IMR-90 (cell line): ENCODE measurements at regions not wholly inside any gene's neighbourhood (a gene's known extent, or its start where the extent isn't known, plus 50 kb on each side); places are given as distances from the start of the nearest gene placed in this dataset.

ENCODE experiments used
- ATAC-seq: fragments of 200-7000 bp; cut with Tn5 transposase; 2 replicates; pipeline ENCODE4 v1.9.1; 2020; ENCODE audit warnings: low read depth, mild to moderate bottlenecking, moderate library complexity
- BruUV-seq: library from RNA; stranded (reverse); fragments of 400-500 nt; replicated peaks from 2 replicates; lab custom pipeline; 2021; lab: Mats Ljungman, UMichigan
- CTCF ChIA-PET: fragments of 300-600 bp; formaldehyde crosslinking; extraction: SDS; loops from one replicate; lab custom pipeline; 2021; ENCODE audit warnings: antibody characterized with exemption; lab: Yijun Ruan, JAX
- POLR2A ChIA-PET: fragments of 300-600 bp; sonication (Branson Sonifier 250); formaldehyde crosslinking; loops from one replicate; lab custom pipeline; 2022; ENCODE audit warnings: antibody characterized with exemption; ENCODE audit not compliant: unreplicated experiment; lab: Charles Lee
- DNase-seq: peaks from one replicate; pipeline ENCODE4 v3.0.0; 2013
- H2AFZ ChIP-seq: replicated peaks from 2 replicates; pipeline ENCODE3; 2013; ENCODE audit warnings: low read length, mild to moderate bottlenecking; ENCODE audit not compliant: poor library complexity
- H2AK5ac ChIP-seq: 2 replicates; pipeline ENCODE4 v1.6.1; 2013; ENCODE audit warnings: low read depth, low read length, inconsistent platforms
- H2AK9ac ChIP-seq: replicated peaks from 2 replicates; pipeline ENCODE3; 2013; ENCODE audit warnings: mild to moderate bottlenecking, low read depth, low read length, moderate library complexity; ENCODE audit not compliant: poor library complexity
- H2BK120ac ChIP-seq: 2 replicates; pipeline ENCODE4 v1.6.1; 2013; ENCODE audit warnings: low read depth, low read length, inconsistent platforms
- H2BK15ac ChIP-seq: 3 replicates; pipeline ENCODE4 v1.6.1; 2013; ENCODE audit warnings: low read depth, low read length, inconsistent platforms
- H2BK20ac ChIP-seq: 2 replicates; pipeline ENCODE4 v1.6.1; 2013; ENCODE audit warnings: low read depth, mild to moderate bottlenecking, inconsistent platforms, low read length, moderate library complexity
- H2BK5ac ChIP-seq: 2 replicates; pipeline ENCODE4 v1.6.1; 2013; ENCODE audit warnings: mild to moderate bottlenecking, low read depth, low read length, inconsistent platforms; ENCODE audit not compliant: poor library complexity, severe bottlenecking
- H3K14ac ChIP-seq: replicated peaks from 2 replicates; pipeline ENCODE4 v1.6.1; 2013; ENCODE audit warnings: low read depth, low read length, inconsistent platforms
- H3K18ac ChIP-seq: 2 replicates; pipeline ENCODE4 v1.6.1; 2013; ENCODE audit warnings: low read depth, low read length, control low read depth
- H3K23ac ChIP-seq: 2 replicates; pipeline ENCODE4 v1.6.1; 2013; ENCODE audit warnings: low read depth, low read length, inconsistent platforms
- H3K27ac ChIP-seq: 2 replicates; pipeline ENCODE4 v1.5.1; 2013; ENCODE audit warnings: mild to moderate bottlenecking, control low read depth, low read length; ENCODE audit not compliant: insufficient read depth
- H3K27me3 ChIP-seq: 2 replicates; pipeline ENCODE4 v1.6.1; 2013; ENCODE audit warnings: low read length; ENCODE audit not compliant: control insufficient read depth, insufficient read depth
- H3K36me3 ChIP-seq: 2 replicates; pipeline ENCODE4 v1.6.1; 2013; ENCODE audit warnings: low read length, mixed read lengths; ENCODE audit not compliant: control insufficient read depth, insufficient read depth
- H3K4ac ChIP-seq: 2 replicates; pipeline ENCODE4 v1.6.1; 2013; ENCODE audit warnings: low read depth, low read length, inconsistent platforms
- H3K4me1 ChIP-seq: 2 replicates; pipeline ENCODE4 v1.6.1; 2013; ENCODE audit warnings: low read length, mixed read lengths; ENCODE audit not compliant: control insufficient read depth, insufficient read depth
- H3K4me2 ChIP-seq: 2 replicates; pipeline ENCODE4 v1.6.1; 2013; ENCODE audit warnings: low read depth, mild to moderate bottlenecking, control low read depth, low read length, moderate library complexity
- H3K4me3 ChIP-seq: 2 replicates; pipeline ENCODE4 v1.5.1; 2013; ENCODE audit warnings: low read depth, mild to moderate bottlenecking, control low read depth, low read length, moderate library complexity; ENCODE audit not compliant: insufficient read depth
- H3K56ac ChIP-seq: 2 replicates; pipeline ENCODE4 v1.6.1; 2013; ENCODE audit warnings: low read length, inconsistent platforms; ENCODE audit not compliant: insufficient read depth; ENCODE audit errors: extremely low read depth
- H3K79me1 ChIP-seq, 2 experiments: 2 replicates each; pipeline ENCODE4 v1.6.1; 2013; ENCODE audit warnings: low read length in 2 of 2, inconsistent platforms in 1 of 2, low read depth in 1 of 2
- H3K9ac ChIP-seq: 2 replicates; pipeline ENCODE4 v1.6.1; 2013; ENCODE audit warnings: low read depth, low read length, control low read depth
- H3K9me1 ChIP-seq: 2 replicates; pipeline ENCODE4 v1.6.1; 2013; ENCODE audit warnings: low read length, inconsistent platforms; ENCODE audit not compliant: insufficient read depth
- H3K9me3 ChIP-seq: 2 replicates; pipeline ENCODE4 v1.6.1; 2013; ENCODE audit warnings: low read length; ENCODE audit not compliant: control insufficient read depth, insufficient read depth
- H4K20me1 ChIP-seq: 2 replicates; pipeline ENCODE4 v1.6.1; 2013; ENCODE audit warnings: low read length, inconsistent platforms; ENCODE audit not compliant: insufficient read depth
- H4K5ac ChIP-seq: 2 replicates; pipeline ENCODE4 v1.6.1; 2013; ENCODE audit warnings: mild to moderate bottlenecking, low read depth, low read length, control low read depth
- H4K8ac ChIP-seq, 2 experiments: 2 replicates each; pipeline ENCODE4 v1.6.1; 2013; ENCODE audit warnings: low read depth in 2 of 2, low read length in 2 of 2, control low read depth in 1 of 2, inconsistent platforms in 1 of 2
- H4K91ac ChIP-seq: 2 replicates; pipeline ENCODE4 v1.6.1; 2013; ENCODE audit warnings: low read depth, low read length, inconsistent platforms; ENCODE audit not compliant: insufficient read depth
- BHLHE40 ChIP-seq: fragments of 150-350 bp; IDR thresholded peaks from 2 replicates; pipeline ENCODE4 v1.6.1; 2016; ENCODE audit warnings: mild to moderate bottlenecking, low read depth, low read length
- CEBPB ChIP-seq: IDR thresholded peaks from 2 replicates; pipeline ENCODE4 v1.6.1; 2012; ENCODE audit warnings: low read depth, low read length, improper control_type of control experiment
- CHD1 ChIP-seq: IDR thresholded peaks from 2 replicates; pipeline ENCODE4 v1.6.1; 2012; ENCODE audit warnings: low read depth, low read length, improper control_type of control experiment
- FOS ChIP-seq: fragments of 150-350 bp; IDR thresholded peaks from 2 replicates; pipeline ENCODE4 v1.6.1; 2016; ENCODE audit warnings: low read depth, low read length
- MAFK ChIP-seq: IDR thresholded peaks from 2 replicates; pipeline ENCODE4 v1.6.1; 2012; ENCODE audit warnings: low read depth, low read length, improper control_type of control experiment
- MAZ ChIP-seq: IDR thresholded peaks from 2 replicates; pipeline ENCODE4 v1.6.1; 2012; ENCODE audit warnings: low read depth, mild to moderate bottlenecking, low read length, improper control_type of control experiment, moderate library complexity, borderline replicate concordance
- MXI1 ChIP-seq: IDR thresholded peaks from 2 replicates; pipeline ENCODE4 v1.6.1; 2012; ENCODE audit warnings: low read depth, mild to moderate bottlenecking, low read length, moderate library complexity, borderline replicate concordance
- NFE2L2 ChIP-seq: fragments of 150-350 bp; IDR thresholded peaks from 2 replicates; pipeline ENCODE4 v1.6.1; 2016; ENCODE audit warnings: low read depth, mild to moderate bottlenecking, low read length
- POLR2A ChIP-seq: IDR thresholded peaks from 2 replicates; pipeline ENCODE4 v1.6.1; 2012; ENCODE audit warnings: mild to moderate bottlenecking, low read depth, low read length
- RAD21 ChIP-seq: IDR thresholded peaks from 2 replicates; pipeline ENCODE4 v1.6.1; 2012; ENCODE audit warnings: low read length, improper control_type of control experiment
- RCOR1 ChIP-seq: IDR thresholded peaks from 2 replicates; pipeline ENCODE4 v1.6.1; 2012; ENCODE audit warnings: mild to moderate bottlenecking, low read length, improper control_type of control experiment; ENCODE audit not compliant: insufficient replicate concordance
- RFX5 ChIP-seq: IDR thresholded peaks from 2 replicates; pipeline ENCODE4 v1.8.0; 2012; ENCODE audit warnings: low read depth, mild to moderate bottlenecking, low read length, moderate library complexity
- SMC3 ChIP-seq: fragments of 150-350 bp; IDR thresholded peaks from 2 replicates; pipeline ENCODE4 v1.6.1; 2016; ENCODE audit warnings: low read depth, mild to moderate bottlenecking, antibody characterized with exemption, low read length, moderate library complexity
- WGBS, 2 experiments: methylation state at CpG; one replicate each; pipeline versions ENCODE4 v1.1.5 to v1.1.7; 2013; ENCODE audit warnings: missing lambda C conversion rate in 2 of 2; ENCODE audit not compliant: insufficient read length in 1 of 2; ENCODE audit errors: extremely low coverage in 2 of 2; 5-methylcytosine and 5-hydroxymethylcytosine counted together
- dilution Hi-C: fragments of 300-500 bp; cut with HindIII; formaldehyde crosslinking; loops from one replicate; pipeline ENCODE4 v1.14.3; 2018; ENCODE audit warnings: low sequenced_read_pairs; ENCODE audit not compliant: unreplicated experiment
- in situ Hi-C: fragments of 300-500 bp; cut with MboI; formaldehyde crosslinking; loops from 3 replicates; pipeline ENCODE4 v1.14.3; 2019; ENCODE audit warnings: low sequenced_read_pairs, inconsistent platforms, mixed read lengths
- intact Hi-C: fragments of 100-400 bp; cut with micrococcal nuclease; formaldehyde crosslinking; loops from 2 replicates; pipeline ENCODE4 v1.10.0; 2022
- TF ChIP-seq, protein P1 (sequence below): fragments of 150-350 bp; IDR thresholded peaks from 2 replicates; pipeline ENCODE4 v1.6.1; 2016; ENCODE audit warnings: low read depth, mild to moderate bottlenecking, low read length, moderate library complexity, borderline replicate concordance
- TF ChIP-seq, protein P2 (sequence below): fragments of 150-350 bp; IDR thresholded peaks from 2 replicates; pipeline ENCODE4 v1.6.1; 2017; ENCODE audit warnings: mild to moderate bottlenecking, antibody characterized with exemption, low read length, low read depth
- TF ChIP-seq, protein P3 (sequence below): conservative IDR thresholded peaks from 2 replicates; pipeline ENCODE4 v1.5.1; 2012; ENCODE audit warnings: mild to moderate bottlenecking, low read depth, low read length, improper control_type of control experiment

DNA sequence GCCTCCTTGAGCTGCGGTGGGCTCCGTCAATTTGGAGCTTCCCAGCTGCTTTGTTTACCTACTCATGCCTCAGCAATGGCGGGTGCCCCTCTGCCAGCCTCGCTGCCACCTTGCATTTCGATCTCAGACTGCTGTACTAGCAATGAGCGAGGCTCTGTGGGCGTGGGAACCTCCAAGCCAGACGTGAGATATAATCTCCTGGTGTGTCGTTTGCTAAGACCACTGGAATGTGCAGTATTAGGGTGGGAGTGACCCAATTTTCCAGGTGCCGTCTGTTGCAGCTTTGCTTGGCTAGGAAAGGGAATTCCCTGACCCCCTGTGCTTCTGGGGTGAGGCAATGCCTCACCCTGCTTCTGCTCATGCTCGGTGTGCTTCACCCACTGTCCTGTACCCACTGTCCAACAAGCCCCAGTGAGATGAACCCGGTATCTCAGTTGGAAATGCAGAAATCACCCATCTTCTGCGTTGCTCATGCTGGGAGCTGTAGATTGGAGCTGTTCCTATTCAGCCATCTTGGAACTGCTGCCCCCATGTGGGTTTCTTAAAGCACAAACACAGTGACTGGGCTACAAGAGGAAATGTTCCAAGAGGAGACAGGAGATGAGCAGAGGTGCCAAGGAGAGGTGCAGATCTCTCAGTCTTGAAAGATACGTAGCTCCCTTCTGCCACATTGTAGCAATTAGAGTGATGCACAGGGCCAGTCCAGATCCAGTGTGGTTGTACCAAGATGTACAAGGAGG lies 193.0 kb upstream of the IGFBP7 start:
- ATAC-seq: no peak
- dilution Hi-C loops: no loop called here

More for the DNA sequence above, 193.0 kb upstream of the IGFBP7 start:
- CTCF ChIA-PET: interaction anchor here (0.6 kb wide), 1 partner anchor 12 kb away, joined by 3 read pairs; no protein-coding TSS in a partner anchor
- Histone ChIP-seq H3K4me2 (no peak overlapping the region), H3K14ac (no peak overlapping the region), H2BK20ac (no peak overlapping the region), H3K79me1 (no peaks in the 10 kb centered on the region), H4K5ac (no peak overlapping the region), H2BK15ac (no peak overlapping the region), H3K4me3 (no peak overlapping the region), H3K9ac (no peak overlapping the region), H3K18ac (no peak overlapping the region), H3K36me3 (no peaks in the 10 kb centered on the region), H3K56ac (no peak overlapping the region), H3K9me3 (no peaks in the 10 kb centered on the region), H2BK5ac (no peak overlapping the region), H4K91ac (no peak overlapping the region), H3K27me3 (no peaks in the 10 kb centered on the region), H2AFZ (no peak overlapping the region), H2BK120ac (no peak overlapping the region), H3K4ac (no peak overlapping the region), H4K20me1 (no peaks in the 10 kb centered on the region), H2AK5ac (no peak overlapping the region), H3K9me1 (no peaks in the 10 kb centered on the region), H3K23ac (no peak overlapping the region), H3K4me1 (no peaks in the 10 kb centered on the region), H3K27ac (no peak overlapping the region), H2AK9ac (no peak overlapping the region), H4K8ac (no peak overlapping the region)
- POLR2A ChIA-PET: no interaction called here
- WGBS, 2 experiments: 30% methylated on average over 5 of the region's 14 CpGs; no CpG with 5 or more reads in 1 of the 2 experiments
- no peak for DNase-seq
- TF ChIP-seq MAZ (no peak), RFX5 (no peak), CHD1 (no peak), RAD21 (no peak), NFE2L2 (no peak), FOS (no peak), BHLHE40 (no peak), POLR2A (no peak), MXI1 (no peak), CEBPB (no peak), RCOR1 (no peak), SMC3 (no peak), MAFK (no peak)
- TF ChIP-seq, protein P1, sequence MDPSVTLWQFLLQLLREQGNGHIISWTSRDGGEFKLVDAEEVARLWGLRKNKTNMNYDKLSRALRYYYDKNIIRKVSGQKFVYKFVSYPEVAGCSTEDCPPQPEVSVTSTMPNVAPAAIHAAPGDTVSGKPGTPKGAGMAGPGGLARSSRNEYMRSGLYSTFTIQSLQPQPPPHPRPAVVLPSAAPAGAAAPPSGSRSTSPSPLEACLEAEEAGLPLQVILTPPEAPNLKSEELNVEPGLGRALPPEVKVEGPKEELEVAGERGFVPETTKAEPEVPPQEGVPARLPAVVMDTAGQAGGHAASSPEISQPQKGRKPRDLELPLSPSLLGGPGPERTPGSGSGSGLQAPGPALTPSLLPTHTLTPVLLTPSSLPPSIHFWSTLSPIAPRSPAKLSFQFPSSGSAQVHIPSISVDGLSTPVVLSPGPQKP: no peak
- TF ChIP-seq, protein P2, sequence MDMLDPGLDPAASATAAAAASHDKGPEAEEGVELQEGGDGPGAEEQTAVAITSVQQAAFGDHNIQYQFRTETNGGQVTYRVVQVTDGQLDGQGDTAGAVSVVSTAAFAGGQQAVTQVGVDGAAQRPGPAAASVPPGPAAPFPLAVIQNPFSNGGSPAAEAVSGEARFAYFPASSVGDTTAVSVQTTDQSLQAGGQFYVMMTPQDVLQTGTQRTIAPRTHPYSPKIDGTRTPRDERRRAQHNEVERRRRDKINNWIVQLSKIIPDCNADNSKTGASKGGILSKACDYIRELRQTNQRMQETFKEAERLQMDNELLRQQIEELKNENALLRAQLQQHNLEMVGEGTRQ: no peak
- TF ChIP-seq, protein P3, sequence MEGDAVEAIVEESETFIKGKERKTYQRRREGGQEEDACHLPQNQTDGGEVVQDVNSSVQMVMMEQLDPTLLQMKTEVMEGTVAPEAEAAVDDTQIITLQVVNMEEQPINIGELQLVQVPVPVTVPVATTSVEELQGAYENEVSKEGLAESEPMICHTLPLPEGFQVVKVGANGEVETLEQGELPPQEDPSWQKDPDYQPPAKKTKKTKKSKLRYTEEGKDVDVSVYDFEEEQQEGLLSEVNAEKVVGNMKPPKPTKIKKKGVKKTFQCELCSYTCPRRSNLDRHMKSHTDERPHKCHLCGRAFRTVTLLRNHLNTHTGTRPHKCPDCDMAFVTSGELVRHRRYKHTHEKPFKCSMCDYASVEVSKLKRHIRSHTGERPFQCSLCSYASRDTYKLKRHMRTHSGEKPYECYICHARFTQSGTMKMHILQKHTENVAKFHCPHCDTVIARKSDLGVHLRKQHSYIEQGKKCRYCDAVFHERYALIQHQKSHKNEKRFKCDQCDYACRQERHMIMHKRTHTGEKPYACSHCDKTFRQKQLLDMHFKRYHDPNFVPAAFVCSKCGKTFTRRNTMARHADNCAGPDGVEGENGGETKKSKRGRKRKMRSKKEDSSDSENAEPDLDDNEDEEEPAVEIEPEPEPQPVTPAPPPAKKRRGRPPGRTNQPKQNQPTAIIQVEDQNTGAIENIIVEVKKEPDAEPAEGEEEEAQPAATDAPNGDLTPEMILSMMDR: no peak
- in situ Hi-C loops (no loop called here), intact Hi-C loops (no loop called here)
- no TSS peak for BruUV-seq
